ENCODE measurements at regions not wholly inside any gene's neighbourhood (a gene's known extent, or its start where the extent isn't known, plus 50 kb on each side); places are given as distances from the start of the nearest gene placed in this dataset.
"Not testable (repeated sequence)": the region's sequence is repeated elsewhere in the genome, so short reads cannot be mapped to it uniquely, and the experiment has no call there.

DNA sequence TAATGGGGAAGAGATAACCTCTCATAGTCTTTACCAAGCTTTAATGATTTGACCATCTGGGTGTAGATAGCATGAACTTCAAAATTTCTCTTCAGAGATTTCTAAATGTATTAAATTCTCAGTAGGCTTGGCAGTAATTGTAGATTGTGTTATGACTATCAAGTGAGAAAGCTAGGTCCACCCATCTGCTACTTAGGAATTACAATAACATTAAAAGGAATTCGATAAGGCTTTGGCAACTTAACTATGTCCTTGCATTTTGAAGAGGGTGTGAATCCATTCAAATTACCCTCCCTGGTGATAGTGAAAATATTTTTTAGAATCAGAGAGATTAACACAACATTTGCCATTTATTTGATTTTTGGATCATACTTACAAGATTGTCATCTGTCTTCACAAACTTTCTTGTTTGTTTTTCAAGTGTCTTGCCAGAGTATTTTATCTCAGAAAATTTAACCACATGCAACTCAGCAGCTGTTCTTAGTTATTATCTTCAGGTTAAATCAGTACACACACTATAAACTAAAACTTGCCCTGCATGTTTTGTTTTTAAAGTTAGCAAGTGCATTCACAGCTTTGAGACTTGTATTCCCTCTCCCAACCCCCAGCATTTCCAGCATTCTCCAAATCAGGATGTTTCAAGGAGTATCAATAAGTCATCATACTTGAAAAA lies 69.6 kb upstream of the COL8A1 start:
- no peak for TF ChIP-seq CTCF (IDR thresholded peaks at IDR 0.05; ENCODE audit: insufficient read depth, low read depth, low read length, missing control alignments)
- H3K4me3 ChIP-seq (ENCODE audit: low read depth, low read length) = no peak overlapping the region
- DNase-seq (ENCODE audit: low read depth) = no peak

DNA sequence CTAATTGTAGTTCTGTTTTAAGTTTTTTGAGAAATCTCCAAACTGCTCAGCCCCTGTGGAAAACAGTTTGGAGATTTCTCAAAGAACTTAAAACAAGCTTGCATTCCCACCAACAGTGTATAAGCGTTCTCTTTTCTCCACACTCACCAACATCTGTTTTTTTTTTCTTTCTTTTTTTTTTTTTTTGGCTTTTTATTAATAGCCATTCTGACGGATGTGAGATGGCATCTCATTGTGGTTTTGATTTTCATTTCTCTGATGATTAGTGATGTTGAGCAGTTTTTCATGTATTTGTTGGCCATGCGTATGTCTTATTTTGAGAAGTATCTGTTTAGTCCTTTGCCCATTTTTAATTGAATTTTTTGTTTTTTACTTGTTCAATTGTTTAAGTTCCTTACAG lies 73.1 kb upstream of the COL8A1 start:
- DNase-seq (ENCODE audit: low read depth) = no peak
- H3K4me3 ChIP-seq (ENCODE audit: low read depth, low read length) = no peak overlapping the region
- TF ChIP-seq CTCF (IDR thresholded peaks at IDR 0.05; ENCODE audit: insufficient read depth, low read depth, low read length, missing control alignments) = no peak

GRCh38 chr3:99562990-99563607 lies 75.3 kb upstream of the COL8A1 start:
- no peak for TF ChIP-seq CTCF (IDR thresholded peaks at IDR 0.05; ENCODE audit: insufficient read depth, low read depth, low read length, missing control alignments)
- no peak overlapping the region for H3K4me3 ChIP-seq (ENCODE audit: low read depth, low read length)
- no peak for DNase-seq (ENCODE audit: low read depth)

DNA sequence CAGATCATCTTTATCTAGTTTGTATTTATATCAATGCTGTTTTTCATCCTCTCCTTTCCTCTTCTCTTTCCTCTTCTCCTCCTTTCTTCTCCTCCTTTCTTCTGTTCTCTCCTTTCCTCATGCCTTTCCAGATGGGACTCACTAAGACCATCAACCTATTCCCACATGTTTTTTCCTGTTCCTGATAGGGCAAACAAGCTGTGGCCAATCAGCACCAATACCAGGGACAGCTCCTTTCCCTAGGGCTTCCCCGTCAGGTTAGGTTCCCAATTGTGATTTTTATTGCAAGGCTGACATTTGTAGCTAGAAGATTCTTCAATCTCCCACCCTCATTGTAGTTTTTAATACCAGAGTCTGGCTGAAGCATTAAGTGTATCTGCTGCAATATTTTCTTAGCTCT lies 76.3 kb upstream of the COL8A1 start:
- TF ChIP-seq CTCF (IDR thresholded peaks at IDR 0.05; ENCODE audit: insufficient read depth, low read depth, low read length, missing control alignments) = no peak
- H3K4me3 ChIP-seq (ENCODE audit: low read depth, low read length) = no peak overlapping the region
- DNase-seq (ENCODE audit: low read depth) = no peak

DNA sequence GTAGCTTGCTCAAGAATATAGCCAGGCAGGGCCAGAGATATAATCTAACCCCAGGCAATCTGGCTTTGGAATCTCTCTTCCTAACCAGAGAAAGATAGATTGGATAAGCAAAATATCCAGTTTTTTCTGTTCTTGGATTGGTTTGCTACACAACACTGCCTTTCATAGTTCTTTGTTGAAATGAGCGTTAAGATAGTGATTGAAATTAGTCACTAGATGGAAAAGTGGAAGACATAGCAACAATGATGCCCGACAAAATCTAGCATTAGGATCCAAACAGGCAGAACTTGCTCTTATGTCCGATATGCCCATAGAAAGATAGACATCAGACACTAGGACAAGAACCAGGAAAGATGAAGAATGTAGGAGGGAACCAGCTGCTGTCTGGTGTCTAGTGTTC lies 77.3 kb upstream of the COL8A1 start:
- H3K4me3 ChIP-seq (ENCODE audit: low read depth, low read length) = no peak overlapping the region
- no peak for DNase-seq (ENCODE audit: low read depth)
- no peak for TF ChIP-seq CTCF (IDR thresholded peaks at IDR 0.05; ENCODE audit: insufficient read depth, low read depth, low read length, missing control alignments)

GRCh38 chr3:99559196-99559595 lies 79.2 kb upstream of the COL8A1 start:
- no peak overlapping the region for H3K4me3 ChIP-seq (ENCODE audit: low read depth, low read length)
- DNase-seq (ENCODE audit: low read depth) = no peak
- TF ChIP-seq CTCF (IDR thresholded peaks at IDR 0.05; ENCODE audit: insufficient read depth, low read depth, low read length, missing control alignments) = no peak

DNA sequence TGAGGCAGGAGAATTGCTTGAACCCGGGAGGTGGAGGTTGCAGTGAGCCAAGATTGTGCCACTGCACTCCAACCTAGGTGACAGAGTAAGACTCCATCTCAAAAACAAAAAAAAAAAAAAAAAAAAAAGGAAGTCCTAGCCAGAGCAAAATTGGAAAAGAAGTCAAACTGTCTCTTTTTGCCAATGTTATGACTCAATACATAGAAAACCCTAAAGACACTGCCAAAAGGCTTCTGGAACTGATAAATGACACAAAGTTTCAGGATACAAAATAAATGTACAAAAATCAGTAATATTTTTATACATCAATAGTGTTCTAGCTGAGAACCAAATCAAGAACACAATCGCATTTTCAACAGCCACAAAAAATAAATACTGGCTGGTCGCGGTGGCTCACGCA lies 82.5 kb upstream of the COL8A1 start:
- not testable (repeated sequence) for DNase-seq (ENCODE audit: low read depth); H3K4me3 ChIP-seq (ENCODE audit: low read depth, low read length)

All from GM12865 (cell line).